22Rv1 (cell line): ENCODE measurements at regions not wholly inside any gene's neighbourhood (a gene's known extent, or its start where the extent isn't known, plus 50 kb on each side); places are given as distances from the start of the nearest gene placed in this dataset.

Experiments used
- CTCF ChIP-seq: fragments of 450-650 bp; IDR thresholded peaks from 2 replicates; pipeline ENCODE4 v1.5.1; 2017; ENCODE audit warnings: mild to moderate bottlenecking
- ZFX ChIP-seq: fragments of 450-650 bp; IDR thresholded peaks from 2 replicates; pipeline ENCODE4 v1.6.1; 2017; ENCODE audit warnings: antibody characterized with exemption, borderline replicate concordance

GRCh38 chr5:125036494-125036893, 290.1 kb upstream of the ZNF608 start:
- TF ChIP-seq CTCF (no peak), ZFX (no peak)
